H9 (cell line): ENCODE measurements at regions not wholly inside any gene's neighbourhood (a gene's known extent, or its start where the extent isn't known, plus 50 kb on each side); places are given as distances from the start of the nearest gene placed in this dataset.

Source experiments
- DNase-seq: peaks from one replicate; pipeline ENCODE4 v3.0.0-alpha.2; 2017
- H2AFZ ChIP-seq: one replicate; pipeline ENCODE4 v1.6.1; 2013; ENCODE audit warnings: mild to moderate bottlenecking, low read length, control low read depth, moderate library complexity
- H2AK5ac ChIP-seq: 2 replicates; pipeline ENCODE4 v1.6.1; 2013; ENCODE audit warnings: low read length, control low read depth, mixed read lengths; ENCODE audit not compliant: insufficient read length
- H2BK120ac ChIP-seq: one replicate; pipeline ENCODE4 v1.6.1; 2013; ENCODE audit warnings: low read depth, mild to moderate bottlenecking, low read length, control low read depth, inconsistent platforms; ENCODE audit not compliant: poor library complexity, severe bottlenecking
- H2BK12ac ChIP-seq: 2 replicates; pipeline ENCODE4 v1.6.1; 2013; ENCODE audit warnings: low read length, control low read depth, mixed read lengths, low read depth; ENCODE audit not compliant: insufficient read length
- H2BK15ac ChIP-seq: 2 replicates; pipeline ENCODE4 v1.6.1; 2013; ENCODE audit warnings: low read depth, low read length, control low read depth
- H2BK20ac ChIP-seq: one replicate; pipeline ENCODE4 v1.6.1; 2013; ENCODE audit warnings: low read depth, mild to moderate bottlenecking, low read length, control low read depth, inconsistent platforms; ENCODE audit not compliant: poor library complexity, severe bottlenecking
- H2BK5ac ChIP-seq: 2 replicates; pipeline ENCODE4 v1.6.1; 2013; ENCODE audit warnings: low read length, control low read depth, mixed read lengths; ENCODE audit not compliant: insufficient read length
- H3K14ac ChIP-seq: 2 replicates; pipeline ENCODE4 v1.6.1; 2013; ENCODE audit warnings: low read length, control low read depth; ENCODE audit not compliant: insufficient read depth
- H3K18ac ChIP-seq: 2 replicates; pipeline ENCODE4 v1.6.1; 2013; ENCODE audit warnings: low read depth, mild to moderate bottlenecking, mixed read lengths, low read length, control low read depth; ENCODE audit not compliant: insufficient read length
- H3K23ac ChIP-seq: 2 replicates; pipeline ENCODE4 v1.6.1; 2013; ENCODE audit warnings: low read length, control low read depth, mixed read lengths, low read depth; ENCODE audit not compliant: insufficient read length
- H3K23me2 ChIP-seq: 2 replicates; pipeline ENCODE4 v1.6.1; 2013; ENCODE audit warnings: low read depth, mild to moderate bottlenecking, mixed read lengths, low read length, control low read depth; ENCODE audit not compliant: insufficient read length, poor library complexity, severe bottlenecking
- H3K27ac ChIP-seq: 2 replicates; pipeline ENCODE4 v1.5.1; 2013; ENCODE audit warnings: low read length, control low read depth, mixed read lengths, low read depth; ENCODE audit not compliant: insufficient read length
- H3K27me3 ChIP-seq: 2 replicates; pipeline ENCODE4 v1.6.1; 2013; ENCODE audit warnings: low read length, control low read depth, inconsistent platforms; ENCODE audit not compliant: insufficient read depth
- H3K4ac ChIP-seq: 2 replicates; pipeline ENCODE4 v1.6.1; 2013; ENCODE audit warnings: low read depth, mild to moderate bottlenecking, control low read depth, inconsistent platforms, low read length, moderate library complexity
- H3K4me1 ChIP-seq: 2 replicates; pipeline ENCODE4 v1.6.1; 2013; ENCODE audit warnings: low read length, control low read depth, inconsistent platforms; ENCODE audit not compliant: insufficient read depth
- H3K4me2 ChIP-seq: 2 replicates; pipeline ENCODE4 v1.6.1; 2013; ENCODE audit warnings: low read length, control low read depth, mixed read lengths; ENCODE audit not compliant: insufficient read length, insufficient read depth
- H3K56ac ChIP-seq: 2 replicates; pipeline ENCODE4 v1.6.1; 2013; ENCODE audit warnings: low read depth, mild to moderate bottlenecking, mixed read lengths, low read length, control low read depth; ENCODE audit not compliant: insufficient read length
- H3K79me1 ChIP-seq: 2 replicates; pipeline ENCODE4 v1.6.1; 2013; ENCODE audit warnings: low read depth, mild to moderate bottlenecking, moderate library complexity, low read length, control low read depth, inconsistent platforms; ENCODE audit not compliant: insufficient read depth, poor library complexity, severe bottlenecking
- H3K79me2 ChIP-seq: 2 replicates; pipeline ENCODE4 v1.6.1; 2013; ENCODE audit warnings: low read length, control low read depth, inconsistent platforms; ENCODE audit not compliant: insufficient read depth
- H3K9ac ChIP-seq: 2 replicates; pipeline ENCODE4 v1.6.1; 2013; ENCODE audit warnings: low read length, control low read depth, mixed read lengths; ENCODE audit not compliant: insufficient read length; ENCODE audit errors: extremely low read depth
- H3K9me3 ChIP-seq: one replicate; pipeline ENCODE4 v1.6.1; 2013; ENCODE audit warnings: low read depth, low read length, inconsistent platforms; ENCODE audit not compliant: control insufficient read depth
- H3T11ph ChIP-seq: one replicate; pipeline ENCODE4 v1.6.1; 2013; ENCODE audit warnings: mild to moderate bottlenecking, low read length, control low read depth, inconsistent platforms
- H4K20me1 ChIP-seq: one replicate; pipeline ENCODE4 v1.6.1; 2013; ENCODE audit not compliant: control insufficient read depth, insufficient read length, insufficient read depth
- H4K5ac ChIP-seq: 2 replicates; pipeline ENCODE4 v1.6.1; 2013; ENCODE audit warnings: low read depth, mild to moderate bottlenecking, mixed read lengths, low read length, control low read depth; ENCODE audit not compliant: insufficient read length
- H4K8ac ChIP-seq: replicated peaks from 2 replicates; pipeline ENCODE4 v1.6.1; 2013; ENCODE audit warnings: low read length, control low read depth, mixed read lengths, low read depth; ENCODE audit not compliant: insufficient read length
- H4K91ac ChIP-seq: 2 replicates; pipeline ENCODE4 v1.6.1; 2013; ENCODE audit warnings: low read depth, mild to moderate bottlenecking, moderate library complexity, mixed read lengths, low read length, control low read depth; ENCODE audit not compliant: insufficient read length
- H3K27ac Mint-ChIP-seq, 3 experiments: 2 replicates in 2 of 3; 3 replicates in 1 of 3; pipeline ENCODE4 v1.8.0; 2020 to 2021; ENCODE audit warnings: mixed read lengths in 3 of 3, mild to moderate bottlenecking in 1 of 3, moderate library complexity in 1 of 3
- H3K27me3 Mint-ChIP-seq: 2 replicates; pipeline ENCODE4 v1.8.0; 2021; ENCODE audit warnings: low read depth, mild to moderate bottlenecking, moderate library complexity, mixed read lengths
- H3K36me3 Mint-ChIP-seq, 3 experiments: 2 replicates in 2 of 3; 3 replicates in 1 of 3; pipeline ENCODE4 v1.8.0; 2020 to 2021; ENCODE audit warnings: low read depth in 3 of 3, mixed read lengths in 3 of 3; ENCODE audit not compliant: insufficient read depth in 1 of 3
- H3K4me1 Mint-ChIP-seq, 2 experiments: 2 replicates each; pipeline ENCODE4 v1.8.0; 2020; ENCODE audit warnings: mixed read lengths in 2 of 2
- H3K4me3 Mint-ChIP-seq, 2 experiments: 2 replicates in 1 of 2; 3 replicates in 1 of 2; pipeline ENCODE4 v1.8.0; 2020 to 2021; ENCODE audit warnings: mild to moderate bottlenecking in 2 of 2, mixed read lengths in 2 of 2, moderate library complexity in 1 of 2
- H3K9me3 Mint-ChIP-seq, 2 experiments: 2 replicates in 1 of 2; 3 replicates in 1 of 2; pipeline ENCODE4 v1.8.0; 2020; ENCODE audit warnings: mild to moderate bottlenecking in 2 of 2, mixed read lengths in 2 of 2, moderate library complexity in 1 of 2
- CTCF ChIP-seq: fragments of 200-600 bp; sonication (generic); conservative IDR thresholded peaks from 3 replicates; pipeline ENCODE4 v1.8.0; 2021; ENCODE audit warnings: antibody characterized with exemption, mild to moderate bottlenecking
- WGBS: extraction: QIAGEN DNeasy Blood & Tissue Kit; methylation state at CpG from one replicate; pipeline ENCODE4 v1.1.7; 2013; ENCODE audit warnings: missing lambda C conversion rate, low lambda C conversion rate, mixed read lengths; ENCODE audit not compliant: insufficient read length; ENCODE audit errors: extremely low coverage; 5-methylcytosine and 5-hydroxymethylcytosine counted together

- no peak for DNase-seq
- no peaks in the 10 kb centered on the region for H3K36me3 Mint-ChIP-seq
- no peak overlapping the region for H2BK12ac ChIP-seq
- no peak overlapping the region for H3K4ac ChIP-seq
- no peak overlapping the region for H4K5ac ChIP-seq
- no peaks in the 10 kb centered on the region for H3K27me3 Mint-ChIP-seq
- no peak overlapping the region for H2AFZ ChIP-seq
- H3K9me3 Mint-ChIP-seq: no peaks in the 10 kb centered on the region
- no peak overlapping the region for H3K18ac ChIP-seq
- no peak overlapping the region for H3K23ac ChIP-seq
- no peak overlapping the region for H2BK20ac ChIP-seq
- no peak overlapping the region for H3K14ac ChIP-seq
- H3K4me2 ChIP-seq: no peak overlapping the region
- no peak overlapping the region for H3T11ph ChIP-seq
- no peak overlapping the region for H2BK15ac ChIP-seq
- H4K91ac ChIP-seq: no peak overlapping the region
- no CpG with 5 or more reads among the region's 2 CpGs for whole genome bisulfite sequencing
- H3K9ac ChIP-seq: no peak overlapping the region
- no peaks in the 10 kb centered on the region for H4K20me1 ChIP-seq
- H3K4me1 Mint-ChIP-seq: peaks cover 6 to 7% of the 10 kb centered on the region in 2 experiments
- H3K27me3 ChIP-seq: no peaks in the 10 kb centered on the region
- H2BK5ac ChIP-seq: no peak overlapping the region
- no peak overlapping the region for H2BK120ac ChIP-seq
- H4K8ac ChIP-seq: no peak overlapping the region
- no peaks in the 10 kb centered on the region for H3K23me2 ChIP-seq
- no peak overlapping the region for H3K4me3 Mint-ChIP-seq
- H3K9me3 ChIP-seq: no peaks in the 10 kb centered on the region
- no peak for TF ChIP-seq CTCF
- no peak overlapping the region for H2AK5ac ChIP-seq
- no peak overlapping the region for H3K27ac Mint-ChIP-seq
- H3K79me1 ChIP-seq: no peaks in the 10 kb centered on the region
- no peaks in the 10 kb centered on the region for H3K4me1 ChIP-seq
- no peaks in the 10 kb centered on the region for H3K79me2 ChIP-seq
- no peak overlapping the region for H3K56ac ChIP-seq
- no peak overlapping the region for H3K27ac ChIP-seq
Observed at GRCh38 chr6:139752086-139752485, 377.6 kb upstream of the CITED2 start.
